ENCODE measurements at regions not wholly inside any gene's neighbourhood (a gene's known extent, or its start where the extent isn't known, plus 50 kb on each side); places are given as distances from the start of the nearest gene placed in this dataset.
"Not testable (repeated sequence)": the region's sequence is repeated elsewhere in the genome, so short reads cannot be mapped to it uniquely, and the experiment has no call there.

DNA sequence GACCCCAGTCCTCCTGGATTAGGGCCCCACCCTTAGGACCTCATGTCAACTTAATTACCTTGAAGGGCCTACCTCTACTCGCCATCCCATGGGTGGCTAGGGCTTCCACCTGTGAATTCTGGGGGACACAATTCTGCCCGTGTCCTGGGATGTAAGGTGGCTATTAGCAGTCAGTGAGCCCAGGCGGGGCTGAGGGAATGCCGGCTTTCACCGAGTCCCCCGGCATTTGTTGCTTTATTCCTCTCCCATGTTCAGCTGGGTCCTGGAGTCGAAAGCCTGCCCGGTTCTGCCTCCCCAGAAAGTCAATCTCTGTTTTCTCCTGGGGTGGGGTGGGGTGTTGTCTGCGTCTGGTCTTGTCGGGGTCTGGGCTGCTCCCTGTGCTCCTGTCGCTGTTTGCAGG, 125.6 kb downstream of the GLRX3 start:
- DNase-seq (ENCODE audit: low spot score): no peak

DNA sequence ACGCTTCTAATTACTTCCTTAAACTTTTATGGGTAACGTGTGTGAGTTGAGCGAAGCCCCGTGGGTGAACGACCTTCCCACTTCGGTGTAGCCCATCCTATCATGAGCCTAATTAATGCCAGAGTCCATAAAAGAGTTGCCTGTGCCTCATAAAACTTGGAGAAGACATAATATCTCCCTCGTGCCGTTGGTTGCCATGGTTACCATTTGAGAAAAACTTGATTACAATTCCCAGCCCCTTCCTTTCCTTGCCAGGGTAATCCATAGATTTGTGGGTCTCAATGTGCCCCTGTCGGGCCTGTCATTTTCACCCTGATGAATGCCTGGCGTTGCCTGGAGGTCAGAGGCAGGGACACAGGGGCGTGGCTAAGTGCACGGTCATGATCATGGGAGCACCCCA, 127.1 kb downstream of the GLRX3 start:
- no peak for DNase-seq (ENCODE audit: low spot score)

DNA sequence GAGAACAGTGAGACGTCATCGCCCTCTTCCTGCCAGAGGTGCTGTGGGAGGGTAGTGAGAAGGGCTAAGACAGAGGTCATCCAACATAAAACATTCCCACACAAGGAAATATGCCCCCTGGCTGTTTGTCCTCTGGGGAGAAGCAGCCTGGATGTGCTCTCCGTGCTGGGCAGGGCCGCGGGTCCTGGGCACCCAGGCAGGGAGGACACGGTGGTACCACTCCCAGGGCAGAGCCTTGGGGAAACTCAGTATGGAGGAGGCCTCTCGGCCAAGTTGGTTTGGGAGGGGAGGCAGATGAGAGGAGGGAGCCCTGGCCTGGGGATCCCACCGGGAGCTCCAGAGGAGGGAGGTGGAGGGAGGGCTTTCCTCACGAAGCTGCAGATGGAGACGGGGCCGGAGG, 129.4 kb downstream of the GLRX3 start:
- DNase-seq (ENCODE audit: low spot score): no peak

DNA sequence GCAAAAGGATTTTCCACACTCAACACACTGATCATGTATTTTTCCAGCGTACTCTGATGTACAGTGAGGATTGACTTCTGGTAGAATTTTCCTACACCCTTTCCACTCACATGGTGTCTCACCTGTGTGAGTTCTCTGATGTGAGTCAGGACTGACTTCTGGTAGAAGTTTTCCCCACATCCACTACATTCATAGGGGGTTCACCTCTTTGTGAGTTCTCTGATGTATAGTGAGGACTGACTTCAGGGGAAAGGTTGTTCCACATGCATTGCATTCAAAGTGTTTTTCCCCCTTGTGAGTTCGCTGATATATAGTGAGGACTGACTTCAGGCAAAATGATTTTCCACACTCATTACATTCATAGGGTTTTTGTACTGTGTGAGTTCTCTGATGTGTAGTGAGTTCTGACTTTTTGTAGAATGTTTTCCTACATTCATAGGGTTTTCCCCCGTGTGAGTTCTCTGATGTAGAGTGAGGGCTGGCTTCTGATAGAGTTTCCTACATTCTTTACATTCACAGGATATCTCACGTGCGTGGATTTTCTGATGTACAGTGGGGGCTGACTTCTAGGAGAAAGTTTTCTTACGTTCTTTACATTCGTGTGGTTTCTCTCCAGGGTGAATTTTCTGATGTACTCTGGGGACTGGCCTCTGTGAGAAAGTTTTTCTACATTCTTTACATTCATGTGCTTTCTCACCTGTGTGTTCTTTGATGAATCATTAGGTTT, 146.5 kb downstream of the GLRX3 start:
- no peak for DNase-seq (ENCODE audit: low spot score)

DNA sequence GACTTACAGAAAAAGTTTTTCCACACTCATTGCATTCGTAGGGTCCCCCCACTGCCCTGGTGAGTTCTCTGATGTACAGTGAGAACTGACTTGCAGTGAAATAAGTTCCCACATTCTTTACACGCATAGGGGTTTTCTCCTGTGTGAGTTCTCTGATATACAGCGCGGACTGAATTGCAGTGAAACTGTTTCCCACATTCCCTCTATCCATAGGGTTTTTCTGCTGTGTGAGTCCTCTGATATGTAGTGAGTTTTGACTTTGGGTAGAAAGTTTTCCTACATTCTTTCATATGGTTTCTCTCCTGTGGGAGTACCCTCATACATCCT, 147.0 kb downstream of the GLRX3 start:
- DNase-seq (ENCODE audit: low spot score): no peak

- DNase-seq (ENCODE audit: low spot score): not testable (repeated sequence)
Observed at GRCh38 chr10:130295761-130296160, 159.6 kb downstream of the GLRX3 start.

DNA sequence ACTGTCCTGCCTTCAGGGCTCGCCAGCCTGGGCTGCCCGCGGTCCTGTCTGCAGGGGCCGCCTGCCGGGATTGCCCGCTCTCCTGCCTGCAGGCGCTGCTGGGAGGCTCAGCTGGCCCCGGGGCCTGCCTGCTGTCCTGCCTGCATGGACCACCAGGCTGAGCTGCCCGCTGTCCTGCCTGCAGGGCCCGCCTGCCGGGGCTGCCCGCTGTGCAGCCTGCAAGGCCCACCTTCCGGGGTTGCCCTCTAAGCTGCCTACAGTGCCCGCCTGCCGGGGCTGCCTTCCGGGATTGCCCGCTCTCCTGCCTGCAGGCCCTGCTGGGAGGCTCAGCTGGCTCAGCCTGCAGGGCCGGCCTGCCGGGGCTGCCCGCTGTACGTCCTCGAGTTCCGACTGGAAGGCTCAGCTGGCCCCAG, 164.4 kb downstream of the GLRX3 start:
- no peak for DNase-seq (ENCODE audit: low spot score)

GRCh38 chr10:130301021-130301892, 165.1 kb downstream of the GLRX3 start:
- DNase-seq (ENCODE audit: low spot score): no peak

- DNase-seq (ENCODE audit: low spot score): no peak
Observed at GRCh38 chr10:130326954-130327353, 190.8 kb downstream of the GLRX3 start.

- DNase-seq (ENCODE audit: low spot score): no peak
Observed at GRCh38 chr10:130329792-130330191, 193.6 kb downstream of the GLRX3 start.

- DNase-seq (ENCODE audit: low spot score): no peak
Observed at GRCh38 chr10:130333185-130333584, 197.0 kb downstream of the GLRX3 start.

GRCh38 chr10:130335336-130335735, 199.1 kb downstream of the GLRX3 start:
- DNase-seq (ENCODE audit: low spot score): no peak

GRCh38 chr10:130336617-130337304, 200.6 kb downstream of the GLRX3 start:
- DNase-seq (ENCODE audit: low spot score): no peak

DNA sequence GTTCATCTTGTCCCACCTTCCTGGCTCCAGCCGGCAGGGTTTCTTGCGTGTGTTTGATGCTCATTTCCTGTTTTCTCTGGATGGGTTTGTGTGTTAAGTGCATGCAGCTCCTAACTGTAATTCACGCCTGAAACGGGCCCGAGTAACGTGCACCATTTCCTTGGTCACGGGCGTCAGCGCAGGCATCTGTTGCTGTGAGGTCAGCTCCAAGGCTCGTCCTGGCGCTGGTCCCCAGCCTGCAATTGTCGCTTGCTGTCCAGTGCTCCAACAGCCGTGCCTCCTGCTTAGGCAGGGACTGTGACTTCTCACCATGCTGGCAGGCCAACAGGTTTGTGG, 201.1 kb downstream of the GLRX3 start:
- no peak for DNase-seq (ENCODE audit: low spot score)

- DNase-seq (ENCODE audit: low spot score): no peak
Observed at GRCh38 chr10:130337696-130338635, 201.8 kb downstream of the GLRX3 start.

DNA sequence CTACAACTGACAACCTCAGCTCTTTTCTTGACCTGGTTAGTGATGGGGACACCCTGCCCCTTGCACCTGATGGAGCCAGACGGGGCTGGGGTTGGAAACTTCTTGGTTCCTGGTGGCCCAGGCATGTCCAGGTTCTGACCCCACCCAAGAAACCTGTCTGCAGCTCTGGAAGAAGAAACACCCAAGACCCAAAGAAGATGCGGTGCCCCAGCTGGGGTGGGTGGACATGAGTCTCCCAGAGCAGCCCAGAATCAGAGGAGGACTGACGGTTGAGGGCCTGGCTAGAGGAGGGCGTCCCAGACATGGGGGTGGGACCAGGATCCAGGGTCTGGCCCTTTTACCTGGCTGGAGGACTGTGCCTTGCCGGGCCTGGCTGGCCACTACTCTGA, 202.4 kb downstream of the GLRX3 start:
- DNase-seq (ENCODE audit: low spot score): no peak

DNA sequence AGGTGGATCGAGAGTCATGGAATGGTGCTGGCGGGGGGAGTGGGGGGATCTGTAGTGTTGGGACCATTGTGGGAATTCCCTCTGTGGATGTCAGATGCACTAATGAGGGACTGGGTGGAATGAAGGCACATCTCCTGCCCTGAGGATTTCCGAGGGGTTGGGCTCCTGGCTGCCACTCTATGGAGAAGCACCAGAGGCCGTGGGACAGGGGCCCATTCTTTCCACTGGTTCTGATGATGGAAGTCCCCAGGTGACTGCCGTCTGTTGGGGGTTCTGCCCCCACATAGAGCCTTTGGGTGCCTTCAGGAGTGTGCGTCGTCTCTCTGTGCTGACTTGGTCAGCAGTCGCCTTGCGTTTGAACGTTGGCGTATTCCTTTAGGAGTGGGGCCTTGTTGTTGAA, 202.9 kb downstream of the GLRX3 start:
- no peak for DNase-seq (ENCODE audit: low spot score)

GRCh38 chr10:130339911-130340310, 203.7 kb downstream of the GLRX3 start:
- no peak for DNase-seq (ENCODE audit: low spot score)

DNA sequence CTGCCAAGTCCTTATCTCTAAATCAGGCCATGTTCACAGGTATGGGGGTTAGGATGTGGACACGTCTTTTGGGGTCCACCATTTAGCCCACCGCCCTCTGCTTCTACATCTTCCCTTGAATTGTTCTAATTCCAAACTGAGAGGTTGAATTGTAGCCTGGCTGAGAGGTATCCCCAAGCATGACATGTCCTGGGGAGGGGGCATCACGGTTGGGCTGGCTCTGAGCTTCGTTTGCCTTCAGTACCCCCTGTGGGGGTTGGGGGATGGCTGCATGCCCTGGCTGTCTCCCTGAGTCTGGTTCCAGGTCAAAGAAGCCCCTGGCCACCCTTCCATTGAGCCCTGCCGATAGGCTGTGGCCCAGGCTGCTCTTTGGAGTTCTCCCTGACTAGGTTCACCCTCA, 204.6 kb downstream of the GLRX3 start:
- DNase-seq (ENCODE audit: low spot score): no peak

DNA sequence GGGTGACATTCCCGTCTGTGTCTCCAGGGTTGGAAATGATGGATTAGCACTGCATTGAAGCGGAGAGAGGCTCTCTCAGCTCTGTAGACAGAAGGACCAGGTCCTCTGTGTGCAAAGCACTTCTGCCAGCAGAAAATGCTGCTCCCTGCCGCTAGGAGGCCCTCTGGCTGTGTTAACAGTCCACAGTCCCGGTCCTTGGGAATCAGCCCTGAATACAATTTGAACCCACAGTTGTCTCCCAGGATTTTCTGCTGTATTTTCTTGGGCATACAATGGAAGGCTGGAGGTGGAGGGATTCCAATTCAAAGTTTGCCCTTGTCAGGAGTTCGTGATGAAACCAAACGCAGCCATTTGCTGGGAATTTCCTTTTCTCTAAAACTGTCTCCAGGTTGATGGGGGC, 205.2 kb downstream of the GLRX3 start:
- peak; percentile 38 for DNase-seq (ENCODE audit: low spot score)

- DNase-seq (ENCODE audit: low spot score): no peak
Observed at GRCh38 chr10:130345728-130346127, 209.5 kb downstream of the GLRX3 start.

DNA sequence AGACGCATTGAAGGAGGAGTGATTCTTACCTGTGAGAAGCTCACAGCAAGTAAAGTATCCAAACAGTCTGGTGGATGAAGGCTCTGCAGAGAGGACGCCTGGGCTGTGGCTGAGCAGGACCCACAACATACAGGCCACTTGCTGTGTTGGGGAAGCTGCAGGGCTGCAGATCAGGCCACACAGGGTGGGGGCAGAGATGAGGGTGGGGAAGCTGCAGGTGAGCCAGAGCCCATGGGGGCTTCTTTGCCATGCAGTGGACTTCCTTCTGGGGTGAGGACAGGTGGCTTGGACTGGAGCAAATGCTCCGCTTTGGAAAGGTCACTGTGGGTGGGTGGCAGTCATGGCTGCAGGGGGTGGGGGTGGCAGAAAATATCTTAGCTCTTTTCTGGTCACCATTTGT, 214.8 kb downstream of the GLRX3 start:
- no peak for DNase-seq (ENCODE audit: low spot score)
